ENCODE measurements at regions not wholly inside any gene's neighbourhood (a gene's known extent, or its start where the extent isn't known, plus 50 kb on each side); places are given as distances from the start of the nearest gene placed in this dataset.

- TF ChIP-seq CTCF (IDR thresholded peaks at IDR 0.05) (no peak), USF2 (IDR thresholded peaks at IDR 0.05; ENCODE audit: borderline replicate concordance, low read depth, low read length) (no peak), REST (IDR thresholded peaks at IDR 0.05; ENCODE audit: low read depth, low read length) (no peak), EZH2phosphoT487 (IDR thresholded peaks at IDR 0.05; ENCODE audit: borderline replicate concordance, low read depth) (no peak), NRF1 (IDR thresholded peaks at IDR 0.05; ENCODE audit: low read depth, low read length) (no peak), TEAD4 (IDR thresholded peaks at IDR 0.05; ENCODE audit: borderline replicate concordance, insufficient read depth) (no peak)
Measured at GRCh38 chr15:25176616-25176923, 221.8 kb downstream of the SNRPN start.
